HG03060 (cell line): ENCODE measurements at regions not wholly inside any gene's neighbourhood (a gene's known extent, or its start where the extent isn't known, plus 50 kb on each side); places are given as distances from the start of the nearest gene placed in this dataset.

Experiments
- ATAC-seq: cut with Tn5 transposase; IDR thresholded peaks from one replicate; pipeline ENCODE4 v1.9.1; 2021; ENCODE audit warnings: low read depth, moderate number of reproducible peaks; ENCODE audit not compliant: unreplicated experiment

GRCh38 chr3:102599819-102600576 is 165.2 kb downstream of the ZPLD1 start:
- no peak for ATAC-seq

- no peak for ATAC-seq
These were observed 170.3 kb downstream of the ZPLD1 start for GRCh38 chr3:102605153-102605552.

GRCh38 chr3:102608875-102609274 is 174.1 kb downstream of the ZPLD1 start:
- ATAC-seq = no peak

- ATAC-seq = no peak
These were observed 179.3 kb downstream of the ZPLD1 start for GRCh38 chr3:102614021-102614569.

GRCh38 chr3:102614585-102614984 is 179.8 kb downstream of the ZPLD1 start:
- no peak for ATAC-seq

- ATAC-seq = no peak
These were observed 182.6 kb downstream of the ZPLD1 start for GRCh38 chr3:102617381-102617780.

- ATAC-seq = no peak
These were observed 184.5 kb downstream of the ZPLD1 start for GRCh38 chr3:102619361-102619760.

- ATAC-seq = no peak
These were observed 195.1 kb downstream of the ZPLD1 start for GRCh38 chr3:102629943-102630342.

GRCh38 chr3:102630531-102630930 is 195.7 kb downstream of the ZPLD1 start:
- no peak for ATAC-seq

GRCh38 chr3:102643546-102643945 is 208.7 kb downstream of the ZPLD1 start:
- ATAC-seq = no peak

GRCh38 chr3:102646557-102646956 is 211.7 kb downstream of the ZPLD1 start:
- ATAC-seq = no peak

- no peak for ATAC-seq
These were observed 225.8 kb downstream of the ZPLD1 start for GRCh38 chr3:102660653-102661052.

- ATAC-seq = no peak
These were observed 227.1 kb downstream of the ZPLD1 start for GRCh38 chr3:102661707-102662497.

- ATAC-seq = no peak
These were observed 227.6 kb downstream of the ZPLD1 start for GRCh38 chr3:102662498-102662772.

GRCh38 chr3:102664126-102664525 is 229.3 kb downstream of the ZPLD1 start:
- ATAC-seq = no peak

- ATAC-seq = no peak
These were observed 230.4 kb downstream of the ZPLD1 start for GRCh38 chr3:102665183-102665582.

GRCh38 chr3:102668247-102668646 is 233.4 kb downstream of the ZPLD1 start:
- no peak for ATAC-seq

- ATAC-seq = no peak
These were observed 236.2 kb downstream of the ZPLD1 start for GRCh38 chr3:102670986-102671385.

- ATAC-seq = no peak
These were observed 237.5 kb downstream of the ZPLD1 start for GRCh38 chr3:102672305-102672704.

- ATAC-seq = no peak
These were observed 238.7 kb downstream of the ZPLD1 start for GRCh38 chr3:102673271-102674115.

GRCh38 chr3:102674284-102674683 is 239.5 kb downstream of the ZPLD1 start:
- ATAC-seq = no peak
